IMR-90 (cell line): ENCODE measurements at regions not wholly inside any gene's neighbourhood (a gene's known extent, or its start where the extent isn't known, plus 50 kb on each side); places are given as distances from the start of the nearest gene placed in this dataset.

Experiments used
- ATAC-seq: fragments of 200-7000 bp; cut with Tn5 transposase; 2 replicates; pipeline ENCODE4 v1.9.1; 2020; ENCODE audit warnings: low read depth, mild to moderate bottlenecking, moderate library complexity
- BruUV-seq: library from RNA; stranded (reverse); fragments of 400-500 nt; replicated peaks from 2 replicates; lab custom pipeline; 2021; lab: Mats Ljungman, UMichigan
- CTCF ChIA-PET: fragments of 300-600 bp; formaldehyde crosslinking; extraction: SDS; loops from one replicate; lab custom pipeline; 2021; ENCODE audit warnings: antibody characterized with exemption; lab: Yijun Ruan, JAX
- POLR2A ChIA-PET: fragments of 300-600 bp; sonication (Branson Sonifier 250); formaldehyde crosslinking; loops from one replicate; lab custom pipeline; 2022; ENCODE audit warnings: antibody characterized with exemption; ENCODE audit not compliant: unreplicated experiment; lab: Charles Lee
- DNase-seq: peaks from one replicate; pipeline ENCODE4 v3.0.0; 2013
- H2AFZ ChIP-seq: replicated peaks from 2 replicates; pipeline ENCODE3; 2013; ENCODE audit warnings: low read length, mild to moderate bottlenecking; ENCODE audit not compliant: poor library complexity
- H2AK5ac ChIP-seq: 2 replicates; pipeline ENCODE4 v1.6.1; 2013; ENCODE audit warnings: low read depth, low read length, inconsistent platforms
- H2AK9ac ChIP-seq: replicated peaks from 2 replicates; pipeline ENCODE3; 2013; ENCODE audit warnings: mild to moderate bottlenecking, low read depth, low read length, moderate library complexity; ENCODE audit not compliant: poor library complexity
- H2BK120ac ChIP-seq: 2 replicates; pipeline ENCODE4 v1.6.1; 2013; ENCODE audit warnings: low read depth, low read length, inconsistent platforms
- H2BK15ac ChIP-seq: 3 replicates; pipeline ENCODE4 v1.6.1; 2013; ENCODE audit warnings: low read depth, low read length, inconsistent platforms
- H2BK20ac ChIP-seq: 2 replicates; pipeline ENCODE4 v1.6.1; 2013; ENCODE audit warnings: low read depth, mild to moderate bottlenecking, inconsistent platforms, low read length, moderate library complexity
- H2BK5ac ChIP-seq: 2 replicates; pipeline ENCODE4 v1.6.1; 2013; ENCODE audit warnings: mild to moderate bottlenecking, low read depth, low read length, inconsistent platforms; ENCODE audit not compliant: poor library complexity, severe bottlenecking
- H3K14ac ChIP-seq: replicated peaks from 2 replicates; pipeline ENCODE4 v1.6.1; 2013; ENCODE audit warnings: low read depth, low read length, inconsistent platforms
- H3K18ac ChIP-seq: 2 replicates; pipeline ENCODE4 v1.6.1; 2013; ENCODE audit warnings: low read depth, low read length, control low read depth
- H3K23ac ChIP-seq: 2 replicates; pipeline ENCODE4 v1.6.1; 2013; ENCODE audit warnings: low read depth, low read length, inconsistent platforms
- H3K27ac ChIP-seq: 2 replicates; pipeline ENCODE4 v1.5.1; 2013; ENCODE audit warnings: mild to moderate bottlenecking, control low read depth, low read length; ENCODE audit not compliant: insufficient read depth
- H3K27me3 ChIP-seq: 2 replicates; pipeline ENCODE4 v1.6.1; 2013; ENCODE audit warnings: low read length; ENCODE audit not compliant: control insufficient read depth, insufficient read depth
- H3K36me3 ChIP-seq: 2 replicates; pipeline ENCODE4 v1.6.1; 2013; ENCODE audit warnings: low read length, mixed read lengths; ENCODE audit not compliant: control insufficient read depth, insufficient read depth
- H3K4ac ChIP-seq: 2 replicates; pipeline ENCODE4 v1.6.1; 2013; ENCODE audit warnings: low read depth, low read length, inconsistent platforms
- H3K4me1 ChIP-seq: 2 replicates; pipeline ENCODE4 v1.6.1; 2013; ENCODE audit warnings: low read length, mixed read lengths; ENCODE audit not compliant: control insufficient read depth, insufficient read depth
- H3K4me2 ChIP-seq: 2 replicates; pipeline ENCODE4 v1.6.1; 2013; ENCODE audit warnings: low read depth, mild to moderate bottlenecking, control low read depth, low read length, moderate library complexity
- H3K4me3 ChIP-seq: 2 replicates; pipeline ENCODE4 v1.5.1; 2013; ENCODE audit warnings: low read depth, mild to moderate bottlenecking, control low read depth, low read length, moderate library complexity; ENCODE audit not compliant: insufficient read depth
- H3K56ac ChIP-seq: 2 replicates; pipeline ENCODE4 v1.6.1; 2013; ENCODE audit warnings: low read length, inconsistent platforms; ENCODE audit not compliant: insufficient read depth; ENCODE audit errors: extremely low read depth
- H3K79me1 ChIP-seq, 2 experiments: 2 replicates each; pipeline ENCODE4 v1.6.1; 2013; ENCODE audit warnings: low read length in 2 of 2, inconsistent platforms in 1 of 2, low read depth in 1 of 2
- H3K9ac ChIP-seq: 2 replicates; pipeline ENCODE4 v1.6.1; 2013; ENCODE audit warnings: low read depth, low read length, control low read depth
- H3K9me1 ChIP-seq: 2 replicates; pipeline ENCODE4 v1.6.1; 2013; ENCODE audit warnings: low read length, inconsistent platforms; ENCODE audit not compliant: insufficient read depth
- H3K9me3 ChIP-seq: 2 replicates; pipeline ENCODE4 v1.6.1; 2013; ENCODE audit warnings: low read length; ENCODE audit not compliant: control insufficient read depth, insufficient read depth
- H4K20me1 ChIP-seq: 2 replicates; pipeline ENCODE4 v1.6.1; 2013; ENCODE audit warnings: low read length, inconsistent platforms; ENCODE audit not compliant: insufficient read depth
- H4K5ac ChIP-seq: 2 replicates; pipeline ENCODE4 v1.6.1; 2013; ENCODE audit warnings: mild to moderate bottlenecking, low read depth, low read length, control low read depth
- H4K8ac ChIP-seq, 2 experiments: 2 replicates each; pipeline ENCODE4 v1.6.1; 2013; ENCODE audit warnings: low read depth in 2 of 2, low read length in 2 of 2, control low read depth in 1 of 2, inconsistent platforms in 1 of 2
- H4K91ac ChIP-seq: 2 replicates; pipeline ENCODE4 v1.6.1; 2013; ENCODE audit warnings: low read depth, low read length, inconsistent platforms; ENCODE audit not compliant: insufficient read depth
- MAFK ChIP-seq: IDR thresholded peaks from 2 replicates; pipeline ENCODE4 v1.6.1; 2012; ENCODE audit warnings: low read depth, low read length, improper control_type of control experiment
- MAZ ChIP-seq: IDR thresholded peaks from 2 replicates; pipeline ENCODE4 v1.6.1; 2012; ENCODE audit warnings: low read depth, mild to moderate bottlenecking, low read length, improper control_type of control experiment, moderate library complexity, borderline replicate concordance
- POLR2A ChIP-seq: IDR thresholded peaks from 2 replicates; pipeline ENCODE4 v1.6.1; 2012; ENCODE audit warnings: mild to moderate bottlenecking, low read depth, low read length
- dilution Hi-C: fragments of 300-500 bp; cut with HindIII; formaldehyde crosslinking; loops from one replicate; pipeline ENCODE4 v1.14.3; 2018; ENCODE audit warnings: low sequenced_read_pairs; ENCODE audit not compliant: unreplicated experiment
- in situ Hi-C: fragments of 300-500 bp; cut with MboI; formaldehyde crosslinking; loops from 3 replicates; pipeline ENCODE4 v1.14.3; 2019; ENCODE audit warnings: low sequenced_read_pairs, inconsistent platforms, mixed read lengths
- intact Hi-C: fragments of 100-400 bp; cut with micrococcal nuclease; formaldehyde crosslinking; loops from 2 replicates; pipeline ENCODE4 v1.10.0; 2022
- TF ChIP-seq, protein P1 (sequence below): fragments of 150-350 bp; IDR thresholded peaks from 2 replicates; pipeline ENCODE4 v1.6.1; 2017; ENCODE audit warnings: mild to moderate bottlenecking, antibody characterized with exemption, low read length, low read depth

DNA sequence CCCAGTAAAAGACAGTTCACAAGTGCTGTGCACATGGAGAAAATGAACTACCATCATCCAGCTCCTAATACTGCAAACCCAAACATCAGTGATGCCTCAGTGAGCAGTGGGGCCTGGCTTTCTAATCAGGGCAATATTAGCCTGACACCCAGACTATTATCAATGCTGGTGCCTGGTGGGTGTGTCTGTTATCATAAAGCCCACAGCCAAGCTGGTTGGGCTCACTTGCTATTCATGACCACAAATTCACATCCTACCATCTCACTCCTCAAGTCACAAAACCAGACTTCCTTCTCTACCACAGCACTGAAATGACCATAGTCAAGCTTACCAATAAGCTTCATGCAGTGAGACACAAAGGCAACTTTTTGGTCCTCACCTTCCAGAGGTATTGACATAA, 180.8 kb upstream of the PLN start:
- dilution Hi-C loops = no loop called here

More for the DNA sequence above, 180.8 kb upstream of the PLN start:
- BruUV-seq = no TSS peak
- H2BK15ac ChIP-seq = no peak overlapping the region
- no peaks in the 10 kb centered on the region for H3K36me3 ChIP-seq
- H3K79me1 ChIP-seq = no peaks in the 10 kb centered on the region
- ChIA-PET CTCF (no interaction called here), POLR2A (no interaction called here)
- no peak overlapping the region for H2BK120ac ChIP-seq
- ATAC-seq = no peak
- DNase-seq = no peak
- H3K9me1 ChIP-seq = no peaks in the 10 kb centered on the region
- H3K4ac ChIP-seq = no peak overlapping the region
- H3K14ac ChIP-seq = no peak overlapping the region
- H3K9me3 ChIP-seq = no peaks in the 10 kb centered on the region
- H3K18ac ChIP-seq = no peak overlapping the region
- H2BK20ac ChIP-seq = no peak overlapping the region
- H4K20me1 ChIP-seq = no peaks in the 10 kb centered on the region
- H3K27me3 ChIP-seq = no peaks in the 10 kb centered on the region
- H2BK5ac ChIP-seq = no peak overlapping the region
- no peak overlapping the region for H2AK5ac ChIP-seq
- no peak overlapping the region for H4K5ac ChIP-seq
- no peak overlapping the region for H2AFZ ChIP-seq
- H4K91ac ChIP-seq = no peak overlapping the region
- no peak overlapping the region for H4K8ac ChIP-seq
- no peak overlapping the region for H3K27ac ChIP-seq
- H3K9ac ChIP-seq = no peak overlapping the region
- H3K56ac ChIP-seq = no peak overlapping the region
- no peak overlapping the region for H3K4me3 ChIP-seq
- no peak overlapping the region for H2AK9ac ChIP-seq
- no peak overlapping the region for H3K4me2 ChIP-seq
- TF ChIP-seq POLR2A (no peak), MAZ (no peak), MAFK (no peak)
- TF ChIP-seq, protein P1, sequence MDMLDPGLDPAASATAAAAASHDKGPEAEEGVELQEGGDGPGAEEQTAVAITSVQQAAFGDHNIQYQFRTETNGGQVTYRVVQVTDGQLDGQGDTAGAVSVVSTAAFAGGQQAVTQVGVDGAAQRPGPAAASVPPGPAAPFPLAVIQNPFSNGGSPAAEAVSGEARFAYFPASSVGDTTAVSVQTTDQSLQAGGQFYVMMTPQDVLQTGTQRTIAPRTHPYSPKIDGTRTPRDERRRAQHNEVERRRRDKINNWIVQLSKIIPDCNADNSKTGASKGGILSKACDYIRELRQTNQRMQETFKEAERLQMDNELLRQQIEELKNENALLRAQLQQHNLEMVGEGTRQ = no peak
- no peaks in the 10 kb centered on the region for H3K4me1 ChIP-seq
- H3K23ac ChIP-seq = no peak overlapping the region
- intact Hi-C loops (no loop called here), in situ Hi-C loops (no loop called here)
